ENCODE measurements at regions not wholly inside any gene's neighbourhood (a gene's known extent, or its start where the extent isn't known, plus 50 kb on each side); places are given as distances from the start of the nearest gene placed in this dataset.

- TF ChIP-seq CTCF (IDR thresholded peaks at IDR 0.05; ENCODE audit: insufficient read depth, low read length, severe bottlenecking), result no peak
- DNase-seq (ENCODE audit: low read depth), result peak; percentile 88
- FAIRE-seq, result peak; percentile 23
- Histone ChIP-seq H3K27me3 (ENCODE audit: control insufficient read depth, insufficient read depth, low read length) (no peaks in the 10 kb centered on the region), H3K4me3 (ENCODE audit: low read depth, low read length) (no peak overlapping the region), H3K36me3 (ENCODE audit: control insufficient read depth, insufficient read depth, low read length) (no peaks in the 10 kb centered on the region)
Observed at GRCh38 chr3:124520970-124521369, 209.3 kb upstream of the UMPS start.

GRCh38 chr3:124522082-124522625 lies 208.1 kb upstream of the UMPS start:
- Histone ChIP-seq H3K27me3 (ENCODE audit: control insufficient read depth, insufficient read depth, low read length) (no peaks in the 10 kb centered on the region), H3K4me3 (ENCODE audit: low read depth, low read length) (no peak overlapping the region), H3K36me3 (ENCODE audit: control insufficient read depth, insufficient read depth, low read length) (no peaks in the 10 kb centered on the region)
- DNase-seq (ENCODE audit: low read depth), result peak; percentile 85
- FAIRE-seq, result no peak
- no peak for TF ChIP-seq CTCF (IDR thresholded peaks at IDR 0.05; ENCODE audit: insufficient read depth, low read length, severe bottlenecking)

- no peak overlapping the region for H3K4me3 ChIP-seq (ENCODE audit: low read depth, low read length)
- TF ChIP-seq CTCF (IDR thresholded peaks at IDR 0.05; ENCODE audit: insufficient read depth, low read length, severe bottlenecking), result no peak
- FAIRE-seq (no peak), DNase-seq (ENCODE audit: low read depth) (no peak)
- no peaks in the 10 kb centered on the region for H3K36me3 ChIP-seq (ENCODE audit: control insufficient read depth, insufficient read depth, low read length)
- H3K27me3 ChIP-seq (ENCODE audit: control insufficient read depth, insufficient read depth, low read length), result no peaks in the 10 kb centered on the region
Observed at GRCh38 chr3:124526601-124527000, 203.7 kb upstream of the UMPS start.

GRCh38 chr3:124529826-124530571 lies 200.3 kb upstream of the UMPS start:
- Histone ChIP-seq H3K4me3 (ENCODE audit: low read depth, low read length) (no peak overlapping the region), H3K36me3 (ENCODE audit: control insufficient read depth, insufficient read depth, low read length) (no peaks in the 10 kb centered on the region), H3K27me3 (ENCODE audit: control insufficient read depth, insufficient read depth, low read length) (peaks cover 4% of the 10 kb centered on the region)
- FAIRE-seq, result no peak
- TF ChIP-seq CTCF (IDR thresholded peaks at IDR 0.05; ENCODE audit: insufficient read depth, low read length, severe bottlenecking), result no peak
- DNase-seq (ENCODE audit: low read depth), result peak; percentile 40

- Histone ChIP-seq H3K36me3 (ENCODE audit: control insufficient read depth, insufficient read depth, low read length) (no peaks in the 10 kb centered on the region), H3K27me3 (ENCODE audit: control insufficient read depth, insufficient read depth, low read length) (peaks cover 7% of the 10 kb centered on the region), H3K4me3 (ENCODE audit: low read depth, low read length) (no peak overlapping the region)
- DNase-seq (ENCODE audit: low read depth), result peak; percentile 27
- no peak for TF ChIP-seq CTCF (IDR thresholded peaks at IDR 0.05; ENCODE audit: insufficient read depth, low read length, severe bottlenecking)
- no peak for FAIRE-seq
Observed at GRCh38 chr3:124530916-124531315, 199.3 kb upstream of the UMPS start.

Measured in bronchial epithelial cell (primary cell).